KMS-11 (cell line): ENCODE measurements at regions not wholly inside any gene's neighbourhood (a gene's known extent, or its start where the extent isn't known, plus 50 kb on each side); places are given as distances from the start of the nearest gene placed in this dataset.

Experiments
- H2AFZ ChIP-seq: fragments of 200-600 bp; sonication (generic); 2 replicates; pipeline ENCODE4 v1.6.1; 2016; ENCODE audit warnings: antibody characterized with exemption, mixed run types, low read depth
- H3K27ac ChIP-seq: fragments of 200-600 bp; sonication (generic); 2 replicates; pipeline ENCODE4 v1.6.1; 2016; ENCODE audit warnings: mild to moderate bottlenecking, mixed run types
- H3K27me3 ChIP-seq: fragments of 200-600 bp; sonication (generic); 2 replicates; pipeline ENCODE4 v1.6.1; 2017; ENCODE audit warnings: mild to moderate bottlenecking, low read depth, mixed run types, moderate library complexity; ENCODE audit not compliant: insufficient read depth
- H3K36me3 ChIP-seq: fragments of 200-600 bp; sonication (generic); 2 replicates; pipeline ENCODE4 v1.6.1; 2017; ENCODE audit warnings: mild to moderate bottlenecking, mixed run types; ENCODE audit not compliant: insufficient read depth
- H3K4me1 ChIP-seq: fragments of 200-600 bp; sonication (generic); 2 replicates; pipeline ENCODE4 v1.6.1; 2016; ENCODE audit warnings: mild to moderate bottlenecking, low read depth, mixed run types; ENCODE audit not compliant: poor library complexity, severe bottlenecking
- H3K4me2 ChIP-seq: fragments of 200-600 bp; sonication (generic); 2 replicates; pipeline ENCODE4 v1.7.0; 2016; ENCODE audit warnings: mild to moderate bottlenecking, mixed run types
- H3K4me3 ChIP-seq: fragments of 200-600 bp; sonication (generic); IDR thresholded peaks from 2 replicates; pipeline ENCODE4 v1.6.1; 2017; ENCODE audit warnings: low read depth, low read length, mixed read lengths; ENCODE audit not compliant: insufficient read depth
- H3K79me2 ChIP-seq: fragments of 200-600 bp; sonication (generic); 2 replicates; pipeline ENCODE4 v1.6.1; 2016; ENCODE audit warnings: low read depth, mixed run types; ENCODE audit not compliant: insufficient read depth
- H3K9ac ChIP-seq: fragments of 200-600 bp; sonication (generic); 2 replicates; pipeline ENCODE4 v1.6.1; 2016; ENCODE audit warnings: mild to moderate bottlenecking, mixed run types
- H4K20me1 ChIP-seq: fragments of 200-600 bp; sonication (generic); 2 replicates; pipeline ENCODE4 v1.6.1; 2016; ENCODE audit warnings: mild to moderate bottlenecking, mixed run types; ENCODE audit not compliant: insufficient read depth
- TF ChIP-seq, protein P1 (sequence below): fragments of 200-600 bp; sonication (generic); conservative IDR thresholded peaks from 2 replicates; pipeline ENCODE4 v1.6.1; 2017; ENCODE audit warnings: low read depth, mild to moderate bottlenecking, antibody characterized with exemption, low read length, moderate library complexity, mixed read lengths

DNA sequence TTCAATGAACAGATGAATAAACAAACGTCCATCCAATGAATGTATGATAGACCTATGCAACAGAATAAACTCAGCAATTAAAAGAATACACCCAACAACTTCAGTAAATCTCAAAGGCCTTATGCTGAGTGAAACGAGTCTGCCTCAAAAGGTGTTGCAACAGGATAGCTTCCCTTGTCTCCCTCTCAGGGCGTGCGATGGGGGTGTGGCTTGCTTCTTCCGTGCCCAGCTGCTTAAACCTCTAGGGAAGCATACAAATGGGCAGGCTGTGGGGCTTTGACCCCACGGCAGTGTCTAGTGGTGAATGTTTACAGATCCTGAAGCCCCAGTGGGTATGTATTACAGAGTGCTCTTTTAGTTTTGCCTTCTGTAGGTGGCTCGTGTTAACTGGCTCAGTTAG, 87.0 kb upstream of the CCL21 start:
- TF ChIP-seq, protein P1, sequence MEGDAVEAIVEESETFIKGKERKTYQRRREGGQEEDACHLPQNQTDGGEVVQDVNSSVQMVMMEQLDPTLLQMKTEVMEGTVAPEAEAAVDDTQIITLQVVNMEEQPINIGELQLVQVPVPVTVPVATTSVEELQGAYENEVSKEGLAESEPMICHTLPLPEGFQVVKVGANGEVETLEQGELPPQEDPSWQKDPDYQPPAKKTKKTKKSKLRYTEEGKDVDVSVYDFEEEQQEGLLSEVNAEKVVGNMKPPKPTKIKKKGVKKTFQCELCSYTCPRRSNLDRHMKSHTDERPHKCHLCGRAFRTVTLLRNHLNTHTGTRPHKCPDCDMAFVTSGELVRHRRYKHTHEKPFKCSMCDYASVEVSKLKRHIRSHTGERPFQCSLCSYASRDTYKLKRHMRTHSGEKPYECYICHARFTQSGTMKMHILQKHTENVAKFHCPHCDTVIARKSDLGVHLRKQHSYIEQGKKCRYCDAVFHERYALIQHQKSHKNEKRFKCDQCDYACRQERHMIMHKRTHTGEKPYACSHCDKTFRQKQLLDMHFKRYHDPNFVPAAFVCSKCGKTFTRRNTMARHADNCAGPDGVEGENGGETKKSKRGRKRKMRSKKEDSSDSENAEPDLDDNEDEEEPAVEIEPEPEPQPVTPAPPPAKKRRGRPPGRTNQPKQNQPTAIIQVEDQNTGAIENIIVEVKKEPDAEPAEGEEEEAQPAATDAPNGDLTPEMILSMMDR: no peak
- no peaks in the 10 kb centered on the region for H4K20me1 ChIP-seq
- no peak overlapping the region for H3K9ac ChIP-seq
- no peak overlapping the region for H3K27ac ChIP-seq
- no peaks in the 10 kb centered on the region for H3K36me3 ChIP-seq
- no peaks in the 10 kb centered on the region for H3K4me1 ChIP-seq
- H2AFZ ChIP-seq: no peak overlapping the region
- no peaks in the 10 kb centered on the region for H3K79me2 ChIP-seq
- no peak overlapping the region for H3K4me3 ChIP-seq
- no peak overlapping the region for H3K4me2 ChIP-seq
- H3K27me3 ChIP-seq: no peaks in the 10 kb centered on the region

DNA sequence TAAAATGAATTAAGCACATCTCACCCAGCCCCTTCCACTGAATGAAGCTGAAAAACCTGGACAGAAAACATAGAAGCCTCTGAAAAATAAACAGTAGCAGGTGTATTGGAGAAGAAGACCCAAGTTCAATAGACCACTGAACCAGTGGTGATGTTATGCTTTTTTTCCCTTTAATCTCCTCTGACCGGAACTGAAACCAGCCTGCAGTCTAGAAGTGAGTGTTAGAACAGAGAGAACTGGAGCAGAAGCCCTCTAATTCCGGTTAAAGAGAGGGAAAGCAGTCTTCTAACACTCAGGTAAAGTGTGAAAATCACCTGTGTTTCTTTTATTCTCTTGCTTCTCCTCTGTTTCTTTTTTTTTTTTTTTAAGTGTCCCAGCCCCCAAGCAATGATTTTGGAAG, 83.5 kb upstream of the CCL21 start:
- H2AFZ ChIP-seq: no peak overlapping the region
- no peaks in the 10 kb centered on the region for H3K79me2 ChIP-seq
- no peaks in the 10 kb centered on the region for H4K20me1 ChIP-seq
- H3K27ac ChIP-seq: no peak overlapping the region
- H3K9ac ChIP-seq: no peak overlapping the region
- H3K4me3 ChIP-seq: no peak overlapping the region
- no peaks in the 10 kb centered on the region for H3K27me3 ChIP-seq
- H3K4me2 ChIP-seq: no peak overlapping the region
- H3K36me3 ChIP-seq: no peaks in the 10 kb centered on the region
- no peaks in the 10 kb centered on the region for H3K4me1 ChIP-seq
- TF ChIP-seq, protein P1: no peak

DNA sequence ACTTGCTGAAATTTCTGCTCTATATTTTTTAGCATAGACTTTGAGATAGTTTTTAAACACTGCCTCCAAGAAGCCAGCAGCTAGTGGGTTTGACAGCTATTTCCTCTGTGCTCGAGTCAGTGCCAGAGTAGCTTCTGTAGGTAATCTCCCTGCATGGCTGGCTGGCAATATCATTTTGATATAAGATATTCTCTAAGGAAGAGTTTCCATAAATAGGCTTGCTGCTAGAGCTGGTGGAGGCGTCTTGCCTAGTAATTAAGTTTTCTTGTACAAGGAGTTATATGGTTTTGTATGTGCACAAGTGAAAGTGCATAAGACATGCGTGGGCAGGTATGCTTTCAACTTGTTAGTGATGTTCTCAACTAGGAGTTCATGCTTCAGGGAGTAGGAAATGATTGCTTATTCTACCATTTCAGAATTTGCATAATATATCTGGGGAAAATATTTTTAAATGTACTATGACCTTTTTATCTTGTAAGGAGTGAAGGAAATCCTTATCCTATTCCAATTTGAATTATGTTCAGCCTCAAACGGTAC, 74.1 kb upstream of the CCL21 start:
- no peaks in the 10 kb centered on the region for H3K27me3 ChIP-seq
- no peaks in the 10 kb centered on the region for H3K79me2 ChIP-seq
- H3K4me1 ChIP-seq: no peaks in the 10 kb centered on the region
- no peaks in the 10 kb centered on the region for H4K20me1 ChIP-seq
- no peak overlapping the region for H3K4me3 ChIP-seq
- TF ChIP-seq, protein P1: no peak
- H3K4me2 ChIP-seq: no peak overlapping the region
- H3K36me3 ChIP-seq: no peaks in the 10 kb centered on the region
- H3K27ac ChIP-seq: no peak overlapping the region
- no peak overlapping the region for H2AFZ ChIP-seq
- no peak overlapping the region for H3K9ac ChIP-seq

DNA sequence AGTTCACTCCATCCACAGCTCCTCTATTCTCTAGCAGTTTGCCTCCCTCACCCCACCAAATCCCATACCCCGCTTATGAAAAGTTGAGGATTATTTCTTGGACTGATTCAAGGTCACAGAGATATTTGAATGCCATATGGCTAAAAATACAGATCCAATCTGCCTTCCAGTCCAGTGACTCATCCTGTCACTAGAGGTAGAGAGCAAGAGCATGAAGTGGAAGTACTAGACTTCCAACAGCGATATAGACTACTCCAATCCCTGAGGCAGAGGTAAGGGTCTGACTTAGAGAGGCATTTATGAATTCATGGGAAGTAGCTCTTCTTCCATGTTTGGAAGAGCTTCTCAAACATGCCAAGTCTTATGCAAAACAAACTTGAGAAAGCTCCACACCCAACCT, 72.4 kb upstream of the CCL21 start:
- H3K27me3 ChIP-seq: no peaks in the 10 kb centered on the region
- H3K4me2 ChIP-seq: no peak overlapping the region
- no peaks in the 10 kb centered on the region for H3K36me3 ChIP-seq
- H3K79me2 ChIP-seq: no peaks in the 10 kb centered on the region
- no peak overlapping the region for H3K4me3 ChIP-seq
- TF ChIP-seq, protein P1: no peak
- H4K20me1 ChIP-seq: no peaks in the 10 kb centered on the region
- H3K4me1 ChIP-seq: no peaks in the 10 kb centered on the region
- H3K27ac ChIP-seq: no peak overlapping the region
- no peak overlapping the region for H2AFZ ChIP-seq
- H3K9ac ChIP-seq: no peak overlapping the region
